GM18508 (cell line): ENCODE measurements at regions not wholly inside any gene's neighbourhood (a gene's known extent, or its start where the extent isn't known, plus 50 kb on each side); places are given as distances from the start of the nearest gene placed in this dataset.

ENCODE experiments used
- ATAC-seq: cut with Tn5 transposase; IDR thresholded peaks from one replicate; pipeline ENCODE4 v1.9.1; 2021; ENCODE audit warnings: moderate number of reproducible peaks; ENCODE audit not compliant: insufficient read depth, unreplicated experiment

- no peak for ATAC-seq
Measured at GRCh38 chr18:78561757-78562510, 417.7 kb upstream of the SALL3 start.

GRCh38 chr18:78562531-78562961, 417.1 kb upstream of the SALL3 start:
- no peak for ATAC-seq

GRCh38 chr18:78563110-78563509, 416.5 kb upstream of the SALL3 start:
- no peak for ATAC-seq

GRCh38 chr18:78564030-78564429, 415.6 kb upstream of the SALL3 start:
- no peak for ATAC-seq

- no peak for ATAC-seq
Measured at GRCh38 chr18:78564518-78564917, 415.1 kb upstream of the SALL3 start.

GRCh38 chr18:78565240-78565639, 414.4 kb upstream of the SALL3 start:
- ATAC-seq: no peak

GRCh38 chr18:78566065-78566464, 413.6 kb upstream of the SALL3 start:
- ATAC-seq: no peak

- ATAC-seq: no peak
Measured at GRCh38 chr18:78566720-78567119, 412.9 kb upstream of the SALL3 start.

GRCh38 chr18:78571063-78571785, 408.4 kb upstream of the SALL3 start:
- no peak for ATAC-seq

- ATAC-seq: no peak
Measured at GRCh38 chr18:78571831-78572347, 407.7 kb upstream of the SALL3 start.

GRCh38 chr18:78573773-78574172, 405.8 kb upstream of the SALL3 start:
- no peak for ATAC-seq

GRCh38 chr18:78576967-78577366, 402.7 kb upstream of the SALL3 start:
- ATAC-seq: no peak

- no peak for ATAC-seq
Measured at GRCh38 chr18:78579449-78579848, 400.2 kb upstream of the SALL3 start.

GRCh38 chr18:78579854-78580577, 399.6 kb upstream of the SALL3 start:
- ATAC-seq: no peak

- ATAC-seq: no peak
Measured at GRCh38 chr18:78580835-78581339, 398.7 kb upstream of the SALL3 start.

GRCh38 chr18:78582181-78582709, 397.4 kb upstream of the SALL3 start:
- no peak for ATAC-seq

GRCh38 chr18:78582898-78583738, 396.5 kb upstream of the SALL3 start:
- ATAC-seq: no peak

- no peak for ATAC-seq
Measured at GRCh38 chr18:78583739-78584458, 395.7 kb upstream of the SALL3 start.

- ATAC-seq: no peak
Measured at GRCh38 chr18:78584459-78585022, 395.1 kb upstream of the SALL3 start.
